ENCODE measurements at regions not wholly inside any gene's neighbourhood (a gene's known extent, or its start where the extent isn't known, plus 50 kb on each side); places are given as distances from the start of the nearest gene placed in this dataset.

DNA sequence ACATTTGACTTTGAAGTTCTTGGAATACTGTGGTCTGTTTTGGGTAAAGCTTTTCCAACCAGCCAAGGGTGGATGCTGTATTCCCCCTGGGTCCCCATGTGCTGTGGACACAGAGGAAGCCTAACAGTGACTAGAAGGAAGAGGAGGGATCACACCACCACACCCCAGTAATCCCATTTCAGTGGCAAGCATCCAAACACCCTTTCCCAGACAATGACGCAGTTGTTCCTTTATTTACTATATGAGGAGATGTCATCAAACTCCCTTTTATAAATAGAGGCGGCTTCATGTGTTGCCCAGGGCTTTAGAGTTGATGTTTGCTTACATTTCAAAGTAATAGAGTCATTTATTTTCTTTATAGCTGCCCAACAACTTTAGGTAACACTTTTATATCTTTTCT, 959.4 kb upstream of the GYPC start:
- intact Hi-C loops (cut with DNase I) = no loop called here
- Histone ChIP-seq H3K27me3 (ENCODE audit: control insufficient read depth, insufficient read depth, low read length) (no peaks in the 10 kb centered on the region), H3K27ac (ENCODE audit: low read depth in 2 of 2, low read length in 2 of 2) (no peak overlapping the region), H3K4me1 (ENCODE audit: control insufficient read depth in 2 of 3, insufficient read depth in 2 of 3, low read depth in 1 of 3, low read length in 3 of 3) (no peaks in the 10 kb centered on the region), H3K9ac (ENCODE audit: low read length in 3 of 3) (no peak overlapping the region), H3K36me3 (ENCODE audit: control insufficient read depth in 2 of 3, insufficient read depth in 3 of 3, low read length in 3 of 3) (no peaks in the 10 kb centered on the region), H3K4me3 (ENCODE audit: low read length in 3 of 3) (no peak overlapping the region), H3K9me3 (ENCODE audit: control insufficient read depth in 2 of 3, insufficient read depth in 1 of 3, low read length in 3 of 3) (no peaks in the 10 kb centered on the region)
- FAIRE-seq (no peak), DNase-seq (no peak)
- TF ChIP-seq, protein P1, sequence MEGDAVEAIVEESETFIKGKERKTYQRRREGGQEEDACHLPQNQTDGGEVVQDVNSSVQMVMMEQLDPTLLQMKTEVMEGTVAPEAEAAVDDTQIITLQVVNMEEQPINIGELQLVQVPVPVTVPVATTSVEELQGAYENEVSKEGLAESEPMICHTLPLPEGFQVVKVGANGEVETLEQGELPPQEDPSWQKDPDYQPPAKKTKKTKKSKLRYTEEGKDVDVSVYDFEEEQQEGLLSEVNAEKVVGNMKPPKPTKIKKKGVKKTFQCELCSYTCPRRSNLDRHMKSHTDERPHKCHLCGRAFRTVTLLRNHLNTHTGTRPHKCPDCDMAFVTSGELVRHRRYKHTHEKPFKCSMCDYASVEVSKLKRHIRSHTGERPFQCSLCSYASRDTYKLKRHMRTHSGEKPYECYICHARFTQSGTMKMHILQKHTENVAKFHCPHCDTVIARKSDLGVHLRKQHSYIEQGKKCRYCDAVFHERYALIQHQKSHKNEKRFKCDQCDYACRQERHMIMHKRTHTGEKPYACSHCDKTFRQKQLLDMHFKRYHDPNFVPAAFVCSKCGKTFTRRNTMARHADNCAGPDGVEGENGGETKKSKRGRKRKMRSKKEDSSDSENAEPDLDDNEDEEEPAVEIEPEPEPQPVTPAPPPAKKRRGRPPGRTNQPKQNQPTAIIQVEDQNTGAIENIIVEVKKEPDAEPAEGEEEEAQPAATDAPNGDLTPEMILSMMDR (IDR thresholded peaks at IDR 0.05; ENCODE audit: borderline replicate concordance, extremely low read depth, insufficient read depth) = no peak

- TF ChIP-seq, protein P1 (IDR thresholded peaks at IDR 0.05; ENCODE audit: borderline replicate concordance, extremely low read depth, insufficient read depth) = no peak
- intact Hi-C loops (cut with DNase I) = no loop called here
- Histone ChIP-seq H3K4me1 (ENCODE audit: control insufficient read depth in 2 of 3, insufficient read depth in 2 of 3, low read depth in 1 of 3, low read length in 3 of 3) (no peaks in the 10 kb centered on the region), H3K27ac (ENCODE audit: low read depth in 2 of 2, low read length in 2 of 2) (no peak overlapping the region), H3K27me3 (ENCODE audit: control insufficient read depth, insufficient read depth, low read length) (no peaks in the 10 kb centered on the region), H3K9me3 (ENCODE audit: control insufficient read depth in 2 of 3, insufficient read depth in 1 of 3, low read length in 3 of 3) (no peaks in the 10 kb centered on the region), H3K4me3 (ENCODE audit: low read length in 3 of 3) (no peak overlapping the region), H3K9ac (ENCODE audit: low read length in 3 of 3) (no peak overlapping the region), H3K36me3 (ENCODE audit: control insufficient read depth in 2 of 3, insufficient read depth in 3 of 3, low read length in 3 of 3) (no peaks in the 10 kb centered on the region)
- DNase-seq (no peak), FAIRE-seq (no peak)
These were observed 957.7 kb upstream of the GYPC start for GRCh38 chr2:125698280-125698679.

DNA sequence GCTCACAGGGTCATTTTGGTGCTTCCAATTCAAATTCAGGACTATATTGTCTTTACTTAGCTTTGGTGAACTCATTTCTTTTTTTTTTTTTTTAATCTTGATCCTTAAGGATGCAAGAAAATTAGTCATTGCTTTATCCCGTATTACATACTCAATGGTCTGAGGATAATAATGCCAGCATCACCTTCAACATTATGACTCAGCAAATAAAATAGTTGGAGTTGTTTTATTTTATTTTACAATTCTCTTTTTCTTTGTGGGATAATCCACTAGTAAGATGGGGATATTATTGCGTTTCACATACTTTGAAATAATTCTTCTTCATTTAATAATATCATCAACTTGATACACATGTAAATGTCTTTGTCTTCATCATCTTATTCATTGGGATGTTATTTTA, 954.9 kb upstream of the GYPC start:
- H3K9me3 ChIP-seq (ENCODE audit: control insufficient read depth in 2 of 3, insufficient read depth in 1 of 3, low read length in 3 of 3) = no peaks in the 10 kb centered on the region
- intact Hi-C loops (cut with DNase I) = no loop called here
- no peak overlapping the region for H3K27ac ChIP-seq (ENCODE audit: low read depth in 2 of 2, low read length in 2 of 2)
- H3K9ac ChIP-seq (ENCODE audit: low read length in 3 of 3) = no peak overlapping the region
- no peaks in the 10 kb centered on the region for H3K36me3 ChIP-seq (ENCODE audit: control insufficient read depth in 2 of 3, insufficient read depth in 3 of 3, low read length in 3 of 3)
- DNase-seq (no peak), FAIRE-seq (no peak)
- H3K27me3 ChIP-seq (ENCODE audit: control insufficient read depth, insufficient read depth, low read length) = no peaks in the 10 kb centered on the region
- H3K4me3 ChIP-seq (ENCODE audit: low read length in 3 of 3) = no peak overlapping the region
- no peaks in the 10 kb centered on the region for H3K4me1 ChIP-seq (ENCODE audit: control insufficient read depth in 2 of 3, insufficient read depth in 2 of 3, low read depth in 1 of 3, low read length in 3 of 3)
- TF ChIP-seq, protein P1 (IDR thresholded peaks at IDR 0.05; ENCODE audit: borderline replicate concordance, extremely low read depth, insufficient read depth) = no peak

GRCh38 chr2:125707611-125708010, 948.3 kb upstream of the GYPC start:
- DNase-seq (no peak), FAIRE-seq (no peak)
- Histone ChIP-seq H3K9ac (ENCODE audit: low read length in 3 of 3) (no peak overlapping the region), H3K27me3 (ENCODE audit: control insufficient read depth, insufficient read depth, low read length) (no peaks in the 10 kb centered on the region), H3K4me1 (ENCODE audit: control insufficient read depth in 2 of 3, insufficient read depth in 2 of 3, low read depth in 1 of 3, low read length in 3 of 3) (no peaks in the 10 kb centered on the region), H3K27ac (ENCODE audit: low read depth in 2 of 2, low read length in 2 of 2) (no peak overlapping the region), H3K36me3 (ENCODE audit: control insufficient read depth in 2 of 3, insufficient read depth in 3 of 3, low read length in 3 of 3) (no peaks in the 10 kb centered on the region), H3K9me3 (ENCODE audit: control insufficient read depth in 2 of 3, insufficient read depth in 1 of 3, low read length in 3 of 3) (no peaks in the 10 kb centered on the region), H3K4me3 (ENCODE audit: low read length in 3 of 3) (no peak overlapping the region)
- intact Hi-C loops (cut with DNase I) = no loop called here
- TF ChIP-seq, protein P1 (IDR thresholded peaks at IDR 0.05; ENCODE audit: borderline replicate concordance, extremely low read depth, insufficient read depth) = no peak
